Neuronal stem cell (in vitro differentiated cells): ENCODE measurements at regions not wholly inside any gene's neighbourhood (a gene's known extent, or its start where the extent isn't known, plus 50 kb on each side); places are given as distances from the start of the nearest gene placed in this dataset.
A peak's percentile ranks its signal among the peaks of the same experiment; 100 is the strongest.

Experiments used
- DNase-seq: peaks from one replicate; pipeline ENCODE4 v3.0.0-alpha.2; 2013; ENCODE audit warnings: low spot score
- H2AFZ ChIP-seq: one replicate; pipeline ENCODE4 v1.6.1; 2013; ENCODE audit warnings: mild to moderate bottlenecking, low read length, inconsistent platforms
- H2AK5ac ChIP-seq: 2 replicates; pipeline ENCODE4 v1.6.1; 2013; ENCODE audit warnings: low read depth, mild to moderate bottlenecking, inconsistent platforms, low read length, moderate library complexity, mixed read lengths
- H2BK120ac ChIP-seq: 2 replicates; pipeline ENCODE4 v1.6.1; 2013; ENCODE audit warnings: low read depth, mild to moderate bottlenecking, inconsistent platforms, low read length, moderate library complexity, mixed read lengths
- H2BK12ac ChIP-seq: one replicate; pipeline ENCODE4 v1.6.1; 2013; ENCODE audit warnings: low read length, inconsistent platforms
- H2BK15ac ChIP-seq: 2 replicates; pipeline ENCODE4 v1.6.1; 2013; ENCODE audit warnings: mild to moderate bottlenecking, low read length, inconsistent platforms, mixed read lengths
- H2BK5ac ChIP-seq: one replicate; pipeline ENCODE4 v1.6.1; 2013; ENCODE audit warnings: inconsistent platforms, mild to moderate bottlenecking, low read length, moderate library complexity
- H3K14ac ChIP-seq: one replicate; pipeline ENCODE4 v1.6.1; 2013; ENCODE audit warnings: low read length, inconsistent platforms
- H3K18ac ChIP-seq: 2 replicates; pipeline ENCODE4 v1.6.1; 2013; ENCODE audit warnings: low read length, inconsistent platforms
- H3K23ac ChIP-seq: 2 replicates; pipeline ENCODE4 v1.6.1; 2013; ENCODE audit warnings: low read depth, mild to moderate bottlenecking, mixed read lengths, low read length, inconsistent platforms; ENCODE audit not compliant: poor library complexity
- H3K27ac ChIP-seq: replicated peaks from 3 replicates; pipeline ENCODE4 v1.5.1; 2013; ENCODE audit warnings: low read length, inconsistent platforms
- H3K27me3 ChIP-seq, 3 experiments: 2 replicates each; pipeline ENCODE4 v1.6.1; 2013; ENCODE audit warnings: low read length in 3 of 3, mild to moderate bottlenecking in 2 of 3, inconsistent platforms in 1 of 3, low read depth in 1 of 3, mixed read lengths in 1 of 3, moderate library complexity in 1 of 3; ENCODE audit not compliant: control insufficient read depth in 3 of 3, insufficient read depth in 3 of 3
- H3K36me3 ChIP-seq, 2 donors: replicated peaks in 1 of 2; 2 replicates each; pipeline ENCODE4 v1.6.1; 2013; ENCODE audit warnings: low read length in 2 of 2; ENCODE audit not compliant: control insufficient read depth in 2 of 2, insufficient read depth in 2 of 2
- H3K4ac ChIP-seq: 2 replicates; pipeline ENCODE4 v1.6.1; 2013; ENCODE audit warnings: inconsistent platforms, mild to moderate bottlenecking, low read length, moderate library complexity
- H3K4me1 ChIP-seq, 2 donors: 1 replicate in 1 of 2; 2 replicates in 1 of 2; pipeline ENCODE4 v1.6.1; 2013; ENCODE audit warnings: low read length in 2 of 2, low read depth in 1 of 2; ENCODE audit not compliant: control insufficient read depth in 2 of 2, insufficient read depth in 1 of 2
- H3K4me2 ChIP-seq: one replicate; pipeline ENCODE4 v1.6.1; 2013; ENCODE audit warnings: mild to moderate bottlenecking, low read length, inconsistent platforms; ENCODE audit not compliant: insufficient read depth, poor library complexity, severe bottlenecking
- H3K4me3 ChIP-seq, 2 donors: 2 replicates each; pipeline ENCODE4 v1.5.1; 2013; ENCODE audit warnings: low read length in 2 of 2, mild to moderate bottlenecking in 2 of 2, inconsistent platforms in 1 of 2, moderate library complexity in 1 of 2
- H3K79me1 ChIP-seq: one replicate; pipeline ENCODE4 v1.6.1; 2013; ENCODE audit warnings: low read depth, mild to moderate bottlenecking, inconsistent platforms, low read length, moderate library complexity
- H3K9ac ChIP-seq: one replicate; pipeline ENCODE4 v1.6.1; 2013; ENCODE audit warnings: mild to moderate bottlenecking, low read depth, low read length, inconsistent platforms; ENCODE audit not compliant: poor library complexity
- H3K9me3 ChIP-seq, 2 donors: replicated peaks in 1 of 2; 2 replicates each; pipeline versions ENCODE3 to v1.6.1; 2013; ENCODE audit warnings: low read length in 2 of 2, mild to moderate bottlenecking in 2 of 2, inconsistent platforms in 1 of 2, low read depth in 1 of 2, mixed read lengths in 1 of 2, moderate library complexity in 1 of 2; ENCODE audit not compliant: control insufficient read depth in 2 of 2, insufficient read depth in 1 of 2
- H4K8ac ChIP-seq: one replicate; pipeline ENCODE4 v1.6.1; 2013; ENCODE audit warnings: low read depth, mild to moderate bottlenecking, inconsistent platforms, low read length, moderate library complexity
- H4K91ac ChIP-seq: one replicate; pipeline ENCODE4 v1.6.1; 2013; ENCODE audit warnings: low read length, low read depth, mild to moderate bottlenecking, inconsistent platforms; ENCODE audit not compliant: poor library complexity
- WGBS, 2 donors: extraction: QIAGEN DNeasy Blood & Tissue Kit; methylation state at CpG; one replicate each; pipeline ENCODE4 v1.1.7; 2013; ENCODE audit warnings: missing lambda C conversion rate in 2 of 2, mixed read lengths in 1 of 2; ENCODE audit not compliant: insufficient read length in 2 of 2, insufficient replicate concordance in 1 of 2; ENCODE audit errors: extremely low coverage in 2 of 2; 5-methylcytosine and 5-hydroxymethylcytosine counted together

GRCh38 chr4:34664051-34664450 is 1580.3 kb downstream of the ARAP2 start:
- Histone ChIP-seq H3K79me1 (no peaks in the 10 kb centered on the region), H2AK5ac (peak overlapping the region; percentile 75), H3K4me1 (no peaks in the 10 kb centered on the region), H3K27ac (no peak overlapping the region), H3K18ac (no peak overlapping the region), H3K9ac (no peak overlapping the region), H3K4ac (no peak overlapping the region), H2BK12ac (no peak overlapping the region), H3K23ac (no peak overlapping the region), H3K4me3 (no peak overlapping the region), H3K9me3 (peaks cover 0 to 2% of the 10 kb centered on the region in 2 donors), H2BK120ac (no peak overlapping the region), H3K14ac (no peak overlapping the region), H2BK5ac (no peak overlapping the region), H3K27me3 (no peaks in the 10 kb centered on the region), H3K4me2 (no peak overlapping the region), H4K91ac (no peak overlapping the region), H2BK15ac (no peak overlapping the region), H2AFZ (no peak overlapping the region), H4K8ac (no peak overlapping the region), H3K36me3 (no peaks in the 10 kb centered on the region)
- no CpG with 5 or more reads among the region's 5 CpGs for WGBS, 2 donors
- no peak for DNase-seq

- Histone ChIP-seq H2BK12ac (no peak overlapping the region), H2BK120ac (no peak overlapping the region), H4K8ac (no peak overlapping the region), H3K4ac (no peak overlapping the region), H3K4me3 (no peak overlapping the region), H2AK5ac (no peak overlapping the region), H3K4me1 (no peaks in the 10 kb centered on the region), H3K14ac (no peak overlapping the region), H3K23ac (no peak overlapping the region), H3K27ac (no peak overlapping the region), H2AFZ (peak overlapping the region; percentile 59), H3K79me1 (no peaks in the 10 kb centered on the region), H3K9ac (no peak overlapping the region), H3K9me3 (no peaks in the 10 kb centered on the region), H2BK15ac (no peak overlapping the region), H3K36me3 (no peaks in the 10 kb centered on the region), H3K4me2 (no peak overlapping the region), H3K18ac (no peak overlapping the region), H4K91ac (no peak overlapping the region), H3K27me3 (no peaks in the 10 kb centered on the region), H2BK5ac (no peak overlapping the region)
- DNase-seq: no peak
- WGBS, 2 donors: no CpG with 5 or more reads among the region's 1 CpG
Measured at GRCh38 chr4:34676400-34676799, 1567.9 kb downstream of the ARAP2 start.

GRCh38 chr4:34678431-34678830 is 1565.9 kb downstream of the ARAP2 start:
- Histone ChIP-seq H3K36me3 (no peaks in the 10 kb centered on the region), H3K4me1 (no peaks in the 10 kb centered on the region), H2BK12ac (no peak overlapping the region), H3K4me3 (no peak overlapping the region), H2AK5ac (no peak overlapping the region), H4K8ac (no peak overlapping the region), H3K79me1 (no peaks in the 10 kb centered on the region), H3K27ac (no peak overlapping the region), H2AFZ (no peak overlapping the region), H4K91ac (no peak overlapping the region), H3K4ac (no peak overlapping the region), H2BK120ac (no peak overlapping the region), H2BK5ac (no peak overlapping the region), H3K14ac (no peak overlapping the region), H3K9ac (no peak overlapping the region), H3K18ac (no peak overlapping the region), H3K23ac (no peak overlapping the region), H3K4me2 (no peak overlapping the region), H2BK15ac (no peak overlapping the region), H3K9me3 (no peaks in the 10 kb centered on the region), H3K27me3 (no peaks in the 10 kb centered on the region)
- whole genome bisulfite sequencing, 2 donors: 100% methylated on average over 2 of the region's 3 CpGs; no CpG with 5 or more reads in 1 of the 2 donors
- DNase-seq: no peak

- H3K4me2 ChIP-seq: no peak overlapping the region
- no peaks in the 10 kb centered on the region for H3K9me3 ChIP-seq
- no peak overlapping the region for H2BK15ac ChIP-seq
- H3K27me3 ChIP-seq: no peaks in the 10 kb centered on the region
- H4K8ac ChIP-seq: no peak overlapping the region
- H3K4me1 ChIP-seq: no peaks in the 10 kb centered on the region
- no peak overlapping the region for H2AFZ ChIP-seq
- no peak overlapping the region for H3K18ac ChIP-seq
- no peak overlapping the region for H3K27ac ChIP-seq
- H2BK5ac ChIP-seq: no peak overlapping the region
- no peak overlapping the region for H3K4ac ChIP-seq
- H4K91ac ChIP-seq: no peak overlapping the region
- no peaks in the 10 kb centered on the region for H3K36me3 ChIP-seq
- WGBS, 2 donors: no CpG with 5 or more reads among the region's 7 CpGs
- no peak overlapping the region for H2BK12ac ChIP-seq
- H3K4me3 ChIP-seq: no peak overlapping the region
- H2BK120ac ChIP-seq: no peak overlapping the region
- no peak overlapping the region for H3K9ac ChIP-seq
- DNase-seq: no peak
- no peaks in the 10 kb centered on the region for H3K79me1 ChIP-seq
- H2AK5ac ChIP-seq: no peak overlapping the region
- H3K23ac ChIP-seq: no peak overlapping the region
- no peak overlapping the region for H3K14ac ChIP-seq
Measured at GRCh38 chr4:34679228-34679627, 1565.1 kb downstream of the ARAP2 start.
